SU-DHL-6 (cell line): ENCODE measurements at regions not wholly inside any gene's neighbourhood (a gene's known extent, or its start where the extent isn't known, plus 50 kb on each side); places are given as distances from the start of the nearest gene placed in this dataset.

Experiments
- EZH2phosphoT487 ChIP-seq: fragments of 200-600 bp; sonication (generic), shearing (Covaris generic); conservative IDR thresholded peaks from 2 replicates; pipeline ENCODE4 v1.6.1; 2018; ENCODE audit warnings: mild to moderate bottlenecking, antibody characterized with exemption, low read length, moderate library complexity, mixed read lengths
- TF ChIP-seq, protein P1 (sequence below): fragments of 200-600 bp; sonication (generic); IDR thresholded peaks from one replicate; pipeline ENCODE4 v1.5.1; 2017; ENCODE audit warnings: antibody characterized with exemption, mild to moderate bottlenecking, low read length, moderate library complexity; ENCODE audit not compliant: insufficient read depth, poor library complexity, severe bottlenecking

DNA sequence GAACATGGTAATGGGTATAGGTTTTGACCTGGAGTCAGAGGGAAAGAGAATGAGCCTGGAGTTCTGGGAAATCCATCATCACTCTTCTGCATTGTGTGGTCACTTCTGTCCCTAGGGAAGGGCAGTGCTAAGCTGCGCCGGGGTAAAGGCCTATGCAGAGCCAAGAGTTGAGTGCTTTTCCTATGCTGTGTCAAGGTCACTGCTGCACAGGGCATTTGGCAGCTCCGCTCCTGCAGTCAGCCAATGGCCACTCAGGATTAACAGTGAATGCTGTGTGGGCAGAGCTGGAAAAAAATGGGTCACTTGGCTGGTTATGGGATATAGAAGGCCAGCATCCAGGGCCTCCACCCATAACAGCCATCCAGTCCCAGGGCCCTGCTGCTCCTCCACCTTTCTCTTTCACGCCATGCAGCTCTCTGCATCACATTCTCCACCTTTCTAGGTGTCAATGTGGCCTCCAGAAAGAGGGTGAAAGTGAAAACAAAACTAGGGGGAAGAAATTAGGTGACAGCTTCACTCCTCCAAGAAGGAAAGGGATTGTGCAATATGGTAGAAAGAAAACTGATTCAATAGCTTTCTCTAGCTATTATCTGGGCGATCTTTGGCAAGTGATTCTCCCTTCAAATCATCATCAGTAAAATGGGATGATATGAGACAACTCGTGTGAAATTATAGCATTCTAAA, 279.3 kb upstream of the ANKRD55 start:
- TF ChIP-seq, protein P1, sequence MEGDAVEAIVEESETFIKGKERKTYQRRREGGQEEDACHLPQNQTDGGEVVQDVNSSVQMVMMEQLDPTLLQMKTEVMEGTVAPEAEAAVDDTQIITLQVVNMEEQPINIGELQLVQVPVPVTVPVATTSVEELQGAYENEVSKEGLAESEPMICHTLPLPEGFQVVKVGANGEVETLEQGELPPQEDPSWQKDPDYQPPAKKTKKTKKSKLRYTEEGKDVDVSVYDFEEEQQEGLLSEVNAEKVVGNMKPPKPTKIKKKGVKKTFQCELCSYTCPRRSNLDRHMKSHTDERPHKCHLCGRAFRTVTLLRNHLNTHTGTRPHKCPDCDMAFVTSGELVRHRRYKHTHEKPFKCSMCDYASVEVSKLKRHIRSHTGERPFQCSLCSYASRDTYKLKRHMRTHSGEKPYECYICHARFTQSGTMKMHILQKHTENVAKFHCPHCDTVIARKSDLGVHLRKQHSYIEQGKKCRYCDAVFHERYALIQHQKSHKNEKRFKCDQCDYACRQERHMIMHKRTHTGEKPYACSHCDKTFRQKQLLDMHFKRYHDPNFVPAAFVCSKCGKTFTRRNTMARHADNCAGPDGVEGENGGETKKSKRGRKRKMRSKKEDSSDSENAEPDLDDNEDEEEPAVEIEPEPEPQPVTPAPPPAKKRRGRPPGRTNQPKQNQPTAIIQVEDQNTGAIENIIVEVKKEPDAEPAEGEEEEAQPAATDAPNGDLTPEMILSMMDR = no peak
- no peak for TF ChIP-seq EZH2phosphoT487
